ENCODE measurements at regions not wholly inside any gene's neighbourhood (a gene's known extent, or its start where the extent isn't known, plus 50 kb on each side); places are given as distances from the start of the nearest gene placed in this dataset.
A peak's percentile ranks its signal among the peaks of the same experiment; 100 is the strongest.

- no peak overlapping the region for H3K4me3 ChIP-seq (ENCODE audit: low read depth, low read length)
- H3K9me3 ChIP-seq (ENCODE audit: control insufficient read depth, insufficient read depth, low read depth, low read length), result no peaks in the 10 kb centered on the region
- ChIA-PET POLR2A (interaction anchor here (1.2 kb wide), 1 partner anchor 18 kb away, joined by 9 read pairs; no protein-coding TSS in a partner anchor), CTCF (interaction anchor here (1.0 to 2.2 kb wide), 4 partner anchors 9 to 193 kb away, joined by 3 to 6 read pairs (median 4); no protein-coding TSS in a partner anchor)
- H3K27ac ChIP-seq (ENCODE audit: extremely low read depth, low read depth, low read length), result peak overlapping the region; percentile 24; the same call in 1 of the 2 replicates
- H3K4me1 ChIP-seq (ENCODE audit: control insufficient read depth, insufficient read depth, low read length), result peaks cover 11% of the 10 kb centered on the region
- no peaks in the 10 kb centered on the region for H3K36me3 ChIP-seq (ENCODE audit: control insufficient read depth in 2 of 2, insufficient read depth in 1 of 2, low read length in 2 of 2)
- TF ChIP-seq ZNF362 (tag by site-specific recombination; IDR thresholded peaks at IDR 0.05) (no peak), ZNF629 (tag by site-specific recombination; IDR thresholded peaks at IDR 0.05) (peak; percentile 46; the same call in 1 of the 2 replicates), ZBTB7A (tag by site-specific recombination; IDR thresholded peaks at IDR 0.05; ENCODE audit: low read depth) (no peak), GFI1B (tag by site-specific recombination; IDR thresholded peaks at IDR 0.05) (no peak), ZNF621 (tag by site-specific recombination; IDR thresholded peaks at IDR 0.05) (no peak), SCRT2 (tag by site-specific recombination; IDR thresholded peaks at IDR 0.05) (peak; percentile 94), ZBTB20 (tag by site-specific recombination; IDR thresholded peaks at IDR 0.05) (no peak), ZNF610 (tag by site-specific recombination; IDR thresholded peaks at IDR 0.05; ENCODE audit: borderline replicate concordance) (no peak), ZNF157 (tag by site-specific recombination; IDR thresholded peaks at IDR 0.05) (no peak), ZNF423 (tag by site-specific recombination; IDR thresholded peaks at IDR 0.05) (no peak), ZNF549 (tag by site-specific recombination; IDR thresholded peaks at IDR 0.05) (no peak), ZNF394 (tag by site-specific recombination; IDR thresholded peaks at IDR 0.05; ENCODE audit: borderline replicate concordance) (no peak), HIC1 (tag by site-specific recombination; IDR thresholded peaks at IDR 0.05) (0 out of 2 replicates have a peak, but pooled peaks have one; percentile 27), ZNF530 (tag by site-specific recombination; IDR thresholded peaks at IDR 0.05; ENCODE audit: low read depth) (no peak), TRIM28 (IDR thresholded peaks at IDR 0.05; ENCODE audit: borderline replicate concordance, low read length) (no peak), ZNF10 (tag by site-specific recombination; IDR thresholded peaks at IDR 0.05) (no peak), GLI4 (tag by site-specific recombination; IDR thresholded peaks at IDR 0.05) (no peak), ZBTB8A (tag by site-specific recombination; IDR thresholded peaks at IDR 0.05) (no peak), ZBTB21 (tag by site-specific recombination; IDR thresholded peaks at IDR 0.05) (peak; percentile 78), ZBTB17 (tag by site-specific recombination; IDR thresholded peaks at IDR 0.05) (peak; percentile 54), ZNF341 (tag by site-specific recombination; IDR thresholded peaks at IDR 0.05; ENCODE audit: low read depth) (no peak), ZBTB6 (tag by site-specific recombination; IDR thresholded peaks at IDR 0.05) (no peak), MYNN (tag by site-specific recombination; IDR thresholded peaks at IDR 0.05; ENCODE audit: borderline replicate concordance) (no peak), ZNF624 (tag by site-specific recombination; IDR thresholded peaks at IDR 0.05) (no peak), CTCF (tag by site-specific recombination; IDR thresholded peaks at IDR 0.05) (no peak), YY1 (tag by site-specific recombination; IDR thresholded peaks at IDR 0.05) (no peak), ZNF677 (tag by site-specific recombination; IDR thresholded peaks at IDR 0.05) (no peak), ZNF488 (tag by site-specific recombination; IDR thresholded peaks at IDR 0.05) (no peak), HOXC10 (CRISPR knock-in tag; IDR thresholded peaks at IDR 0.05) (0 out of 2 replicates have a peak, but pooled peaks have one; percentile 3), ZIC2 (tag by site-specific recombination; IDR thresholded peaks at IDR 0.05) (peak; percentile 53), ZNF558 (tag by site-specific recombination; IDR thresholded peaks at IDR 0.05) (no peak), ZNF837 (tag by site-specific recombination; IDR thresholded peaks at IDR 0.05) (no peak), ZNF214 (tag by site-specific recombination; IDR thresholded peaks at IDR 0.05; ENCODE audit: borderline replicate concordance) (no peak)
Observed at GRCh38 chr16:86824751-86825296, 246.5 kb downstream of the FOXL1 start.
